ENCODE measurements at regions not wholly inside any gene's neighbourhood (a gene's known extent, or its start where the extent isn't known, plus 50 kb on each side); places are given as distances from the start of the nearest gene placed in this dataset.

DNA sequence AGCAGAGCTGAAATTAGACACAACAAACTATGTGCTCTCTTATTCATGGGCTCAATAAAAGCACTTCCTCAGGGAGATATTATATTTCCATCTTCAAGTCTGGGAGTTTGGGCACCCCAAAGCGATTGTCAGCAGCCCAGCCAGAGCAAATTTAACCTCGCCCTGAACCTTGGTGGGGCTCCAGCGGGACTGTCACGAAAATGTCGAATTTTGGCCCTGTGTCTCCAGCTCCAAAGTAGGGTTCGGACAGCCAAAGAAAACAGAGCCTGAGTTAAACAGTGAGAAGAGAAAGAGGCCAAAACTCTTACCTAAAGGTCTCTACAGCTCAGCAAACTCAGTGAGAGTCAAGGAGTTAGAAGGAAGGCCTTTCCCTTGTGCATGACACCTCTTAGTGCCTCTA lies 432.9 kb downstream of the SPATA31D1 start:
- CTCF ChIA-PET = no interaction called here
- DNase-seq (ENCODE audit: low spot score) = no peak
- H3K36me3 ChIP-seq (ENCODE audit: insufficient read depth, low read length, poor library complexity, severe bottlenecking) = no peaks in the 10 kb centered on the region
- no TSS peak for BruUV-seq (replicated peaks)
- H3K9me3 ChIP-seq (ENCODE audit: low read depth, low read length, poor library complexity, severe bottlenecking) = no peaks in the 10 kb centered on the region
- TF ChIP-seq EZH2 (IDR thresholded peaks at IDR 0.05; ENCODE audit: borderline replicate concordance, low read depth, low read length, poor library complexity, severe bottlenecking) = no peak
- TF ChIP-seq, protein P1, sequence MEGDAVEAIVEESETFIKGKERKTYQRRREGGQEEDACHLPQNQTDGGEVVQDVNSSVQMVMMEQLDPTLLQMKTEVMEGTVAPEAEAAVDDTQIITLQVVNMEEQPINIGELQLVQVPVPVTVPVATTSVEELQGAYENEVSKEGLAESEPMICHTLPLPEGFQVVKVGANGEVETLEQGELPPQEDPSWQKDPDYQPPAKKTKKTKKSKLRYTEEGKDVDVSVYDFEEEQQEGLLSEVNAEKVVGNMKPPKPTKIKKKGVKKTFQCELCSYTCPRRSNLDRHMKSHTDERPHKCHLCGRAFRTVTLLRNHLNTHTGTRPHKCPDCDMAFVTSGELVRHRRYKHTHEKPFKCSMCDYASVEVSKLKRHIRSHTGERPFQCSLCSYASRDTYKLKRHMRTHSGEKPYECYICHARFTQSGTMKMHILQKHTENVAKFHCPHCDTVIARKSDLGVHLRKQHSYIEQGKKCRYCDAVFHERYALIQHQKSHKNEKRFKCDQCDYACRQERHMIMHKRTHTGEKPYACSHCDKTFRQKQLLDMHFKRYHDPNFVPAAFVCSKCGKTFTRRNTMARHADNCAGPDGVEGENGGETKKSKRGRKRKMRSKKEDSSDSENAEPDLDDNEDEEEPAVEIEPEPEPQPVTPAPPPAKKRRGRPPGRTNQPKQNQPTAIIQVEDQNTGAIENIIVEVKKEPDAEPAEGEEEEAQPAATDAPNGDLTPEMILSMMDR (conservative IDR thresholded peaks at IDR 0.05; ENCODE audit: low read depth, low read length) = no peak
- intact Hi-C loops (cut with micrococcal nuclease; ENCODE audit: unreplicated experiment) = no loop called here
- POLR2A ChIA-PET (ENCODE audit: low non-redundant PET) = no interaction called here
- H3K4me3 ChIP-seq (ENCODE audit: low read depth, low read length, poor library complexity, severe bottlenecking) = no peak overlapping the region
- H3K27ac ChIP-seq (ENCODE audit: low read depth, low read length, poor library complexity, severe bottlenecking) = no peak overlapping the region
- no peaks in the 10 kb centered on the region for H3K4me1 ChIP-seq (ENCODE audit: insufficient read depth, low read length, poor library complexity, severe bottlenecking)
- no peaks in the 10 kb centered on the region for H3K27me3 ChIP-seq (replicated peaks; ENCODE audit: insufficient read depth, low read depth, low read length, poor library complexity)

GRCh38 chr9:82423700-82424099 lies 435.1 kb downstream of the SPATA31D1 start:
- DNase-seq (ENCODE audit: low spot score) = no peak
- Histone ChIP-seq H3K4me1 (ENCODE audit: insufficient read depth, low read length, poor library complexity, severe bottlenecking) (no peaks in the 10 kb centered on the region), H3K36me3 (ENCODE audit: insufficient read depth, low read length, poor library complexity, severe bottlenecking) (no peaks in the 10 kb centered on the region), H3K27ac (ENCODE audit: low read depth, low read length, poor library complexity, severe bottlenecking) (no peak overlapping the region), H3K27me3 (replicated peaks; ENCODE audit: insufficient read depth, low read depth, low read length, poor library complexity) (no peaks in the 10 kb centered on the region), H3K9me3 (ENCODE audit: low read depth, low read length, poor library complexity, severe bottlenecking) (no peaks in the 10 kb centered on the region), H3K4me3 (ENCODE audit: low read depth, low read length, poor library complexity, severe bottlenecking) (no peak overlapping the region)
- POLR2A ChIA-PET (ENCODE audit: low non-redundant PET) = no interaction called here
- no TSS peak for BruUV-seq (replicated peaks)
- TF ChIP-seq, protein P1 (conservative IDR thresholded peaks at IDR 0.05; ENCODE audit: low read depth, low read length) = no peak
- TF ChIP-seq EZH2 (IDR thresholded peaks at IDR 0.05; ENCODE audit: borderline replicate concordance, low read depth, low read length, poor library complexity, severe bottlenecking) = no peak
- intact Hi-C loops (cut with micrococcal nuclease; ENCODE audit: unreplicated experiment) = no loop called here
- CTCF ChIA-PET = no interaction called here

DNA sequence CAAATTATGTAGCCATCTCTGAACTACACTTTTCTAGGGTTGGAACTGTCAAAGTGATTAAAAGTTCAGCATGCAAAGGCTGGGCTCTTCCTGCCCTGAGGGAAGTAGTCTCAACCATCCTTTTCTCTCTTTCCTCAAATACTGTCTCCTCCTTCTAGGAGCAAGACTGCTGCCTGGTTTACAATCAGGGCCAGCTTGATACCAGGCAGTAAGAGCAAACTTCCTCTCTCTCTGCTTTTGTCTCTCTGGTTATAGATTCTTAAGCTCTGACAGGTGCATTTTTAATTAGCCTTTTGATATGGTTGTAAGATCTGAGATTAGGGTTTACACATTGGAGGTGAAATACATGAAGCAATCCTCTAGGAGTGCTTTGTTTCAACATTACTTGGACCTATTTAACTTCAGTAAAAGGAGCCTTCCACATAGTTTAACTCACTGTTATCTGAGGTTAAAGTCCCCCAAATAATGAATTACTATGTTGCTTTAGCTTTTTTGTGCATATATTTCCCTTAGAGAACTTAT lies 436.1 kb downstream of the SPATA31D1 start:
- intact Hi-C loops (cut with micrococcal nuclease; ENCODE audit: unreplicated experiment) = no loop called here
- H3K27me3 ChIP-seq (replicated peaks; ENCODE audit: insufficient read depth, low read depth, low read length, poor library complexity) = no peaks in the 10 kb centered on the region
- TF ChIP-seq EZH2 (IDR thresholded peaks at IDR 0.05; ENCODE audit: borderline replicate concordance, low read depth, low read length, poor library complexity, severe bottlenecking) = no peak
- TF ChIP-seq, protein P1 (conservative IDR thresholded peaks at IDR 0.05; ENCODE audit: low read depth, low read length) = no peak
- H3K4me3 ChIP-seq (ENCODE audit: low read depth, low read length, poor library complexity, severe bottlenecking) = no peak overlapping the region
- POLR2A ChIA-PET (ENCODE audit: low non-redundant PET) = no interaction called here
- CTCF ChIA-PET = no interaction called here
- H3K27ac ChIP-seq (ENCODE audit: low read depth, low read length, poor library complexity, severe bottlenecking) = no peak overlapping the region
- BruUV-seq (replicated peaks) = no TSS peak
- no peaks in the 10 kb centered on the region for H3K4me1 ChIP-seq (ENCODE audit: insufficient read depth, low read length, poor library complexity, severe bottlenecking)
- no peaks in the 10 kb centered on the region for H3K9me3 ChIP-seq (ENCODE audit: low read depth, low read length, poor library complexity, severe bottlenecking)
- H3K36me3 ChIP-seq (ENCODE audit: insufficient read depth, low read length, poor library complexity, severe bottlenecking) = no peaks in the 10 kb centered on the region
- DNase-seq (ENCODE audit: low spot score) = no peak

Data from A673 (cell line).